GM21723 (cell line): ENCODE measurements at regions not wholly inside any gene's neighbourhood (a gene's known extent, or its start where the extent isn't known, plus 50 kb on each side); places are given as distances from the start of the nearest gene placed in this dataset.
"Not testable (repeated sequence)": the region's sequence is repeated elsewhere in the genome, so short reads cannot be mapped to it uniquely, and the experiment has no call there.

Experiments used
- ATAC-seq: cut with Tn5 transposase; IDR thresholded peaks from one replicate; pipeline ENCODE4 v1.9.1; 2021; ENCODE audit warnings: mild to moderate bottlenecking, moderate library complexity; ENCODE audit not compliant: unreplicated experiment

DNA sequence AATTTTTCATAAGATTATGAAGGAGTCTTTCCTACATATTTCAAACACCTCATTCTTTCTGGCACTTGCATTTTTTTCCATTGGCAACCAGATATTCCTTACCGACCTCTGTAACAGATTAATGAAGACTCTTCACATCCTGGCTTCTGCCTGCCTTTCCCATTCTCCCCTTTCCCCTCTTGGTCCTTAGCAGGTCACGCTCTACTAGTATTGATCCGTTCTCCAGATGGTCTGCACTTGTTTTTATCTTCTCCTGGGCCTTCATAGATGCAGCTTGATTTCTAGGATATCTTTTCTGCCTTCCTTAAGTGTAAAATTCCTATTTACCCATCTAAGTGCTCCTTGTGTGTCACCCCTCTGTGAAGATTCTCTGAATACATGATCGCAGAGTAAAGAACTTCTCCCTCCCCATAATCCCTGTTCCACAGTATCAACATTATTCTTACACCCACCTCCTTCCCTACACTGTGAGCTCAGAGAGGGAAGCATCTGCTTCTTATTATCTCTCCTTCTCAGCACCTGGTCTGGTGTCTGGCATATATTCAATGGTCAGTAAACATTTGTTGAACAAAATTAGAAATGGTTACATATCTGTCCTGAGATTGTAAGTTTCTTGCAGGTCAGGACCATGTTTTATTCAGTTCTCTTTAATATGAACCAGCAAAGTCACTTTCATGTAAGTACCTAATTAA lies 654.2 kb downstream of the REEP3 start:
- no peak for ATAC-seq

DNA sequence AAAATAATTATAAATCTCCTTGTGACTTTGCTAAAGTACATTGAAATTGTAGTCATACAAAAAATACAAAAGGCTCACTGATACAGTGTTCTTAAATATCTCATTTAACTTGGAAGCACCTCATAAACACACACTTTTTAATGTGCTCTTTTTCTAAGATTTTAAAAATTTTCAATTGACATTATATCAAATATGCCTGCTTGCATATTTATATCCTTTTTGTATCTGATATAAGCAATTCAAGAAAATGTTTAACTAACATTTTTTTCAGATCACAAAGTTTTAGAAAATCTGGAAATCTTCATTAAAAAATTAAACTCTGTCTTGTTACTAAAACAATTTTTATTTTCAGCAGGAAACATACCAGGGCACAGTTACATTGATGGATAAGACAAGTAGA lies 661.5 kb downstream of the REEP3 start:
- no peak for ATAC-seq

DNA sequence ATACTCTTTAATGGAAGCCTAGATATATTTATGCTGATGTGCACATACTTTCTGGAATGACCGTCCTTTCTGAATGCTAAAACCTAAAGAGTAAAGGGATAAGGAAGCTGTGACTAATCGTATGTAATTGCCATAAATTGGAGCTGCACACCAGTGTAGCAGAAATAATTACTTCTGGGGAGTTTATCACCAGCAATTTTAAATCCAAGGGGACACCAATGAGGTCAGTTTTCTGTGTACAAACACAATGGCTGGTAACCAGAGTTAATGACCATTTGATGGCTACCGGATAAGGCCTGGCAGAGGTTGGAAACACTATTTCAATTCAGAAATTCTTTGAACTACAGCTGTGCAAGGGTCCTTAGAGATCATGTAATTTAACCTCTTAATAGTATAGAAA lies 670.1 kb downstream of the REEP3 start:
- ATAC-seq: no peak

DNA sequence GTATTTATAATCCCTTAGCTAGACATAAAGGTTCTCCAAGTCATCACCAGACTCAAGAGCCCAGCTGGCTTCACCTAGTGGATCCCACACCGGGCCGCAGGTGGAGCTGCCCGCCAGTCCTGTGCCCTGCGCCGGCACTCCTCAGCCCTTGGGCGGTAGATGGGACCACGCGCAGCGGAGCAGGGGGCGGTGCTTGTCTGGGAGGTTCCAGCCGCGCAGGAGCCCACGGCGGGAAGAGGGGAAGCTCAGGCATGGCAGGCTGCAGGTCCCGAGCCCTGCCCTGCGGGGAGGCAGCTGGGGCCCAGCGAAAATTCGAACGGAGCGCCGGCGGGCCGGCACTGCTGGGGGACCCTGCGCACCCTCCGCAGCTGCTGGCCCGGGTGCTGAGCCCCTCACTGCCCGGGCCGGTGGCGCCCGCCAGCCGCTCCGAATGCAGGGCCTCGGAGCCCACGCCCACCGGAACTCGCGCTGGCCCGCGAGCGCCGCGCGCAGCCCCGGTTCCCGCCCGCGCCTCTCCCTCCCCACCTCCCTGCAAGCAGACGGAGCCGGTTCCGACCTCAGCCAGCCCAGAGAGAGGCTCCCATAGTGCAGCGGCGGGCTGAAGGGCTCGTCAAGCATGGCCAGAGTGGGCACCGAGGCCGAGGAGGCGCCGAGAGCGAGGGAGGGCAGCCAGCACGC lies 675.6 kb downstream of the REEP3 start:
- no peak for ATAC-seq

DNA sequence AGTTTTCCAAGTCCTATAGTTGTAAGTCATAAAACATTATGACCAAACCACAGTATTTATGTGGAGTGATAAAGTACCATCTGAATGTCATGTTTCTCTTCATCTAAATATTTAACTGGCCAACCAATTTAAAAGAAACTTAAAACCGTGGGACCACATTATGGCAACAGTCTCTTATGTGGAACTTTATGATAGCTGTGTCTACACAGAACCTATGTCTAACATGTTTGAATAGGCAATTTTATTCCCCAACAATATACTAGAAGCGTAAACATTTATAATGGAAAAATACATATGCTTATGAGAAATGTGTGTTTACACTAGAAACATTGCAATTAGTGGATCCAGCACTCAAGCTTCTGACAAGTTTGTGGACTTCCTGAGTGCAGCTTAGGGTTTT lies 680.7 kb downstream of the REEP3 start:
- no peak for ATAC-seq

DNA sequence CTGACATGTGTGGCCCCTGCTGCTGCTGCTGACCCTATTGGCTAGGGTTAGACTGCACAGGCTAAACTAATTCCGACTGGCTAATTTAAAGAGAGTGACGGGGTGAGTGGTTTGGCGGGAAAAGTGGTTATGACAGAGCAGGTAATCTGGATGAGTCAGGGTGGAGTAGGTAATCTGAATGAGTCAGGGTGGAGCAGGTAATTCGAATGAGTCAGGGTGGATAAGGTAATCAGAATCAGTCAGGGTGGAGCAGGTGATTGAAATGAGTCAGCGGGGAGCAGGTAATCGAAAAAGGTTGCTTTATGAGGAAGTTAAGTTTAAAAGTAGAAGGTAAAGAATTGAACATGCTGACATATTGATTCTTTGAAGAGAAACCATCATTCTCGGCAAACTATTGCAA lies 683.3 kb downstream of the REEP3 start:
- not testable (repeated sequence) for ATAC-seq

DNA sequence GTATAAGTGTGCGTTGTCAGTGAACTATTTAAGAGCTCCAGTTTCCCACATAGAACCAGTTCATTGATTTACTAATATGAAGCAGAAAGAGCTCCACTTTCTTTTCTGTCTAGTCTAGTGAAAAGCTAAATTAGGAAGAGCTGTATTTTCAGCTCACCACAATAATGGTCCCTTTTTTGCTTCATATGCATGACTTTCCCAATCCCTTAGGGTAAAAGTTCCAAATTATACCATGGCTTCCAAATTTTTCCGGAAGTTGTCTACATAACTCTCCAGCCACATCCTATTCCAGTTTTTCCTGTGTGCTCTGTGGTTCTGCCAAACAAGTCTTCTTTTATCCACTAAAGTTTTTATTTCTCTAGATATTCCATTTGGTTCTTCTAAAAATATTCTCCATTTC lies 685.2 kb downstream of the REEP3 start:
- ATAC-seq: no peak

DNA sequence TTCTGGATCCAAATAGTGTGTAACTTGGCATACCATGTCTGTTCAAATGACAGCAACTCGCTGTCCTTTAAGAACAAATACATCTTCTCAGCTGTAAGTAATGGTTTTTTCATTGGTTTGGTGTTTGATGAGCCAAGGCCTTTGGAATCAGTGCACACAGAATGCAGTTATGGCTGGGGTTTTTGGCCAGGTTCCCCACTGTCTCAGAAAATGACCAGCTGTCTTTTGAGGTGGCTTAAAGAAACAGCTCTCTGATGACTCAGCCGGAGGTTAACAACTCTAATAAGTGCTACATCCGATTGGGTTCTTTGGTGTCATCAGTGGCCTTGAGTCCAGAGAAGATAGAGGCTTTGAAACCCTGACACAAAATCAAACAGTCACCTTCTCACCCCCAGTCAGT lies 688.4 kb downstream of the REEP3 start:
- no peak for ATAC-seq

DNA sequence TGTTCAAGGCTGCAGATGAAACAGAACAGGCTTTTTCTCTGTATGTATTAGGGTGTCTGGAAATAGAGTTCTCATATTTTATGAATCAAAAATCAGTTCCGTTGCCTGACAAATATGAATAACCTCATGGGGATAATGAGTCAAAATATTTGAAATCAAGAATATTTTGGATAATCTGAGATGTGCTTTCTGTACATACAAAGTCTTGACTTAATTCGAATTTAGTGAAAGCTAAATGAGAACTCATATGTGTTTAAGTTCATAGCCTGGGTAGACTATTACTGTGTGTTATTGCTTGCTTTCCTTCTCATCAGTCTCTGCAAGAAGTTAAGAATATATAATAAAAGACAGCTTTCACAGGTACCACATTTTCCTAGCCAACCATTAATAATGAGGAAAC lies 689.0 kb downstream of the REEP3 start:
- ATAC-seq: no peak

DNA sequence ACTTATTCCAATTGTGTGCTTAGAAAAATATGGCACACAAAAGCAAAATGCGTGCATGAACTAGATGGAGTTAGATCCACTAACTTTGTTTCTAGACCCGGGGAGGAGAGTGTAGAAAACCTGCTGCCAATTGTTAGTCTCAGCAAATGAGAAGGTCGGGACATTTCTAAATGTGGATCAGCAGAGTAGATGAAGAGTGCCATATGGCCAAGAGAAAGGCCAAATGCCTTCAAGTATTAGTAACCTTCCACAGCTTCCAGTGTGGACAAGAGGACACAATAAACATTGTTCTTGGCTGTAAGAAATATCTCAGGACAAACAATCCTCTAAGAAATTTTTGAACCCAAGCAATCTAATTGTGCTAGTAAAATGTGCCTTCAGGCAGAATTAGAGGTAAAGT lies 690.3 kb downstream of the REEP3 start:
- ATAC-seq: no peak

DNA sequence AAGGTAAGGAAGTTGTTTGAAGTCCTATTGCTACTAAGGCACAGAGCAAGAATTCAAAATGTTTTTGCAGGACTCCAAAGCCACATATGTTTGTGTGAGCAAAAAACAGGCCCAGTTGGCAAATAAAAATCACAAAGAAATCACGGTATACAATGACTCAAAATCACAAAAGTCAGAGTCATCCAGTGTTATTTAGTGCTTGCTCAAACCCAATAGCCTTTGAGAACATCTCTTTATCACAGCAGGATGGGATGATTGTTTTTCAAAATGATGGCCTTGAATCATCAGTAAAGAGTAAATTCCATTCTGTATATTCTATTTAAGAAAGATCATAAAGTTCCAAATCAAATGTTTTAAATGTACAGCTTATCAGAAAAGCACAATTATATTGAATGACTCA lies 693.9 kb downstream of the REEP3 start:
- ATAC-seq: no peak

DNA sequence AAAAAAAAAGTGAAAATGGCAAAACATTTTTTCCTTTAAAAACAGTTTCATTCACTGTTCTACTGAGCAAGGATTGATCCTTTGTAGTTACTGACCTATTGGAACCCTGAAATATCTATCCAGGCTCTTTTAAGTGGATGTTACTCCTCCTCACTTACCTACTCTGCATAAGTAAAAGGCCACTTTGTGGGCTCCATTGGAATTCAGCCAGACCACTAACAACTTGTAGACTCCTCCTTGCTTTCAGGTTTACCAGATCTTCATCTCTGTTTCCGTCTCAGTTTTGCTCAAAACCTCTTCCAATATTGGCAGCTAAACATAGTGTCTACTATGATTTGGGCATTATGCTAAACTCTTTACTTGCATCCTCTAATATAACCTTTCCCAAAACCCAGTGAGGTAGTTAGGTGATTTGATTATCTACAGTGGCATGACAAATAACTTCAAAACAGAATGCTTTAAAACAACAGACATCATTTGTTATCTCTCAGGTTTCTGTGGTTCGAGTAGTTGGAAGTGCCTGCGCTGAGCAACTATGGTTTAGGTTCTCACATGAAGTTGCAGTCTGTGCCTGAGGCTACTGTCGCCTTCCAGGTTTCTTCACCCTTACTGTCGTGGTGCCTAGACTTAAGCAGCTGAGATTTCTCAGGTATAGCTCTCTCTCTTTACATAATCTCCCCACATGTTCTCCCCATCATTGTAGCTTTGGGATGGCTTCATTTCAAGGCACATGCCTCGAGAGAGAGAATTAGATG lies 698.2 kb downstream of the REEP3 start:
- no peak for ATAC-seq

DNA sequence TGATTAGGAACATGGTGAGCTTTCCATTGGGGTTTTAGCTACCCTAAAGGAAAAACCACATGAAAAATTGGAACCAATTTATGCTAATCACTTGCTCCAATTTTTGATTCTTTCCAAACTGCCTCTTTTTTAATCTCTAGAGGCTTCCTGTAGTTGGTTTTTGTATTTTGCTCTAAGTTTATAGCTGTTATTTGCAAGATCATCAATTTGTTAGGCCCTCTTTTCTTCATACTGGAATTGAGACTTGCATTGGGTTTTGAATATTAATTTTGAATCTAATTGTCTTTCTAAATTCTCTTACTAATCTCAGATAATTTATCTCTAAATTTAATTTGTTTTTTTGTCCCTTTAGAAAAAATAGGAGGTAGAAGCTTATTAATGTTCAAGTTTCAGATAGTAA lies 713.3 kb downstream of the REEP3 start:
- no peak for ATAC-seq

DNA sequence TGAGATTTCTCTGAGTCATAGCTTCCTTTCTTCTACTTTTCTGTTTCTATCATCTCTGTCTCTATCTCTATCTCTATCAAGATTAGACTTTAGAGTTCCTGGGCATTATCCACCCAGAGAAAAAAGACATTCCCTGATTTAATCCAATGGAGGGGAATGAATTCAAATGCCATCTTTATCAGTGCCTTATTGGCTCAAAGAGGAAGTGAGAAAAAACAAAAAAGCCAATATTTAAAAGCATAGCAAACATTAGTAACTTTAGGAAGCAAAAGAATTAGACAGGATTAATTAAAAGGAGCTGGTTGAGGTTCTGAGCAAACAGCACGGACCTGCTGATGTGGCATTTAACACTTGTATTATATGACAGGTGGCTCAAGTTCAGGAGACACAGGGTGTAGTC lies 736.5 kb downstream of the REEP3 start:
- no peak for ATAC-seq

DNA sequence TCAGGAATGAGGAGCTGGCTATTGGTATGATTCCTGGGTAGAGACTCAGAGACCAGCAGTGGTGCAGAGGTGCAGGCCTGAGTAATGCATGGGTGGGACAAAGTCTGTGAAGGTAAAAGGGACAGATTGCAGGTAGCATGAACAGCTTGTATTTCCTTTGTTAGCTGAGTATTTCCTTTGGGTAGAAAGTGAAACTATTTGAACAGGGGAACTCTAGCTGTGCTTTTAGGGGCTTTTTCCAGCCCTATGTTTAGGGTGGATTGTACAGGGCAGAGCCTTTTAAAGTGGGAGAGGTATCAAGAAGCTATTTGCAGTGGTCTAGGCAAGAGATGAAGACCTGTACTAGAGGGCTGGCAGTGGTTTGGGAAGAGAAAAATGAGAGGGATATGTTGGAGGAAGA lies 739.9 kb downstream of the REEP3 start:
- ATAC-seq: no peak

DNA sequence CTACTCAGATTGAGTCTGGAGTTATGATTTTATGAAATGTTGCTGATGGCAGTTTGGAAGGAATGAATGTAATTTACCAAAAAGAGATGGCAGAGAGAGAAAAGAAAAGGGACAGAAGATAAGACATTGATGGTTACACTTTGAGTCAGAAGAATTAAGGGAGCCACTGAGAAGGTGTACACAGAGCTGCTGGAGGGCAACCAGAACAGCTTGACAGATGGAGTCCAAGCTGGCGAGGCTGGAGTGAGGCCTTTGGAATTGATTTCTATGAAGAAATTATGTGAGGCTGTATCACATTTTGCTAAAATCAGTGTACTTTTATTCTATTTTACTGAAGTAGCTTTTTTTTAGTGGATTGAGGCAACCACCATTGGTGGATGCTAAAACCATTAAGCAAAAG lies 740.5 kb downstream of the REEP3 start:
- no peak for ATAC-seq

DNA sequence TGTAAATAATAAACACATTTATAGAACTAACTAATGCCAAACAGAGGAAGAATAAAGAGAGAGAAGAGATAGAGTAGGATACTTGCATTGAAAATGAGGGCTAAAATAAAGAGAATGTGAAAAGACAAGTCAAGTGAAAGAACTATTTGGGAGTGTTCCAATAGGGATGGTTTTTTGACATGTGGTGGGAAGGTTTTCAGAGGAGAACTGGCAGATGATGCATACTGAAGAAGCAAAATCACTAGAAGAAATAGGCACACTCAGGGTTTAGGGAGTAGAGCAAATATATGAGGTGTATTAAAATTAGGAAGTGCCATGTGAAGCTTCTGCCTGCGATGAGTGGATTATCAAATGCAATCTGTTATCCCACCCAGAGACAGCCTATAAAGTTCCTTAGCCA lies 744.8 kb downstream of the REEP3 start:
- ATAC-seq: no peak

DNA sequence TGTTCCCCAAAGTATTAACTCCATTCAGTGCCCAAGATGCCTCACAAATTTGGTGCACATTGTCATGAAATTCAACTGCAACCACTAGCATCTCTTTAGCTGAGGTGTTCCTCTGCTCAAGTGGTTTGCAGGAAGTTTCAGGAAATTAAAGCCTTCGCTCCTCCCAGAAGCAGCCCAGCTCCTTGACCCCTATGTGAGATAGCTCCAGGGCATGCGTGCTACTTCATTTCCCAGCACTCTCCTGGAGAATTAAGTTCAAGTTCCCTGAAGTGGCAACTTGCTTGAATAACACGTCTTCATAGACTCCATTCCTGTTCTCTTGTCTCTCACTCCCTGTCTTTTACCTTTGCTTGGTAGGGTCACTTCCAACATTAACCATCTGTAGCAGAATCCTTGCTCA lies 750.3 kb downstream of the REEP3 start:
- ATAC-seq: no peak

DNA sequence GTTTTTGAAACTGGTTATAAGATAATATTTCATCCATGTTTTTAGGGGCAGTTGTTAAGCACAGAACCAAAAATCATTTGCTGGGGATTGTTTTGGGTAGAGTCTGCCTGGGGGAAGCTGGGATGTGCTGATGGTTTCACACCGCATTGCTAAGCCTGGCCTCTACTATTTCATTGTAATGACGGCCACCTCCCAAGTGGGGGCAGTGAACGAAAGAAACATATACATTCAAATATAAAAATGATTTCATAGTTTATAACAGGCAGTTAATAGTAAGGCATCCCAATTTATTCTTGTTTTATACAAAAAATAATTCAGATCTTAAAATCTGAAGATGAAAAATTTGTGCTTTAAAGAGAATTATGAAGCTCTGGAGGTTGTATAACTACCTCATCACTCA lies 750.8 kb downstream of the REEP3 start:
- ATAC-seq: no peak

DNA sequence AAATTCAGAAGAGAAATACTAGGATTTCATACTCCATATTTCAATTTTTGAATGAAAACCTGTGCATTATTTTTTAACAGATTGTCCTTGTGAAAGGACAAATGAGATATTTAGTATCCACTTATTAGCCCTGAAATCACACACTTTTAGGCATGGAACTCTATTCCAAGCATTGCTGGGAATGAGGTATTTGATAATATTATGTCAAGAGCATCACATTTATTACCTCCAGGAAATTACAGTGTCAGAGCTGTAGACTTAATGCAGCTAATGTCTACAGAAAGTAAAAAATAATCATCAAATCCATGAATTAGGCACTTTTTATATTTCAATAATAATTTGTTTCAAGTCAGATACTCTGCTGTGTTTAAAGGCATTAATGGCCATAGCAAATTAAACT lies 753.8 kb downstream of the REEP3 start:
- ATAC-seq: no peak

DNA sequence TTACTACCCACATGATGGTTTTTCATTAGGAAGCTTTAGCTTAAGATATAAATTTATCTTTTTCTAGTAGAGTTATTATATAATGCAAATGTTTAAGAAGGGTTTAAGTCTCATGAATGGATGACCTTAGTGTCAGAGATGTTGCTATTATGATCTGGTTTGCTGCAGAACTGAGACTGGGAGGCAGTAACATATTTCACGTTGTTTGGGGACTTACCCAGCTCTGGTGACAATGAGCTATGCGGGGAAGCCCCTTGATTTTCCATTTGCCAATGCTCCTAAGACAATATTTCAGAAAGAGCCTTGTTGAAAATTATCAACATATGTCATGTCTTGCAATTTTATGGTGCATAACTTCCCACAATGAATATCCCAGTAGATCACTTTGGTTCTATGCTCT lies 754.6 kb downstream of the REEP3 start:
- no peak for ATAC-seq

DNA sequence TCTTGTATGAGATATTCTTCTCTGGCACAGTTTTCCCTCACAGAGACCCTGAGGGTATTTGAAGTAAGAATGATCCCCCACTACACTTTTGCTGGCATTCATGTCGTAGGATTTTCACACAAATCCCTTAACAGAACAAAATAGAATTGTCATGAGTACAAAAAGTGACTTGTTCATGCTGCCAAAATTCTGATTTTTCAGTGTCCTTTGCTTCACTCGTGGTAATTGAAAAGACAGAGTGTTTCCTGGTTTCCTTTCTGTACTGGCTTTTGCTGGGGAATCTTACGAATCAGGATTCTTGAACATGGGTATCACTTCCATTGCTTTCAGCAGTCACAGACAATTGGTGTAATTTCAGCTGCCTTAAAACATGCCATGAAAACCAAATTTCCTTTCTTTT lies 756.3 kb downstream of the REEP3 start:
- no peak for ATAC-seq
